ENCODE measurements at regions not wholly inside any gene's neighbourhood (a gene's known extent, or its start where the extent isn't known, plus 50 kb on each side); places are given as distances from the start of the nearest gene placed in this dataset.

- TF ChIP-seq POLR2AphosphoS5 (IDR thresholded peaks at IDR 0.05; ENCODE audit: low read depth, low read length) (no peak), POLR2A (IDR thresholded peaks at IDR 0.05; ENCODE audit: low read depth, low read length) (no peak)
Measured at GRCh38 chr6:109305028-109305427, 77.2 kb downstream of the CD164 start.

All from GM12892 (cell line).